Mesenchymal stem cell (in vitro differentiated cells and primary cell): ENCODE measurements at regions not wholly inside any gene's neighbourhood (a gene's known extent, or its start where the extent isn't known, plus 50 kb on each side); places are given as distances from the start of the nearest gene placed in this dataset.

Experiments used
- DNase-seq: peaks from one replicate; pipeline ENCODE4 v3.0.0-alpha.2; 2013
- H2AFZ ChIP-seq: one replicate; pipeline ENCODE4 v1.6.1; 2013; ENCODE audit warnings: low read depth, mild to moderate bottlenecking, control low read depth, inconsistent platforms, low read length, moderate library complexity
- H2AK5ac ChIP-seq: 2 replicates; pipeline ENCODE4 v1.6.1; 2013; ENCODE audit warnings: low read length, moderate library complexity, mild to moderate bottlenecking, inconsistent platforms; ENCODE audit not compliant: severe bottlenecking
- H2BK120ac ChIP-seq: one replicate; pipeline ENCODE4 v1.6.1; 2013; ENCODE audit warnings: low read depth, mild to moderate bottlenecking, inconsistent platforms, low read length, moderate library complexity
- H2BK12ac ChIP-seq, 2 experiments: one replicate each; pipeline ENCODE4 v1.6.1; 2013; ENCODE audit warnings: inconsistent platforms in 2 of 2, low read length in 2 of 2, mild to moderate bottlenecking in 2 of 2, moderate library complexity in 2 of 2, control low read depth in 1 of 2
- H2BK15ac ChIP-seq: one replicate; pipeline ENCODE4 v1.6.1; 2013; ENCODE audit warnings: mild to moderate bottlenecking, low read depth, inconsistent platforms; ENCODE audit not compliant: poor library complexity, severe bottlenecking
- H2BK5ac ChIP-seq: 2 replicates; pipeline ENCODE4 v1.6.1; 2013; ENCODE audit warnings: low read depth, mild to moderate bottlenecking, low read length, control low read depth, inconsistent platforms; ENCODE audit not compliant: poor library complexity, severe bottlenecking
- H3K14ac ChIP-seq, 2 experiments: one replicate each; pipeline ENCODE4 v1.6.1; 2013; ENCODE audit warnings: inconsistent platforms in 2 of 2, low read length in 2 of 2, control low read depth in 1 of 2, mild to moderate bottlenecking in 1 of 2, moderate library complexity in 1 of 2
- H3K18ac ChIP-seq, 2 experiments: one replicate each; pipeline ENCODE4 v1.6.1; 2013; ENCODE audit warnings: inconsistent platforms in 2 of 2, low read length in 2 of 2, control low read depth in 1 of 2, low read depth in 1 of 2, mild to moderate bottlenecking in 1 of 2
- H3K23ac ChIP-seq, 2 experiments: one replicate each; pipeline ENCODE4 v1.6.1; 2013; ENCODE audit warnings: inconsistent platforms in 2 of 2, low read length in 2 of 2, mild to moderate bottlenecking in 2 of 2, moderate library complexity in 2 of 2, control low read depth in 1 of 2
- H3K27ac ChIP-seq: 2 replicates; pipeline ENCODE4 v1.5.1; 2013; ENCODE audit warnings: mild to moderate bottlenecking, moderate library complexity, low read length, control low read depth, inconsistent platforms; ENCODE audit not compliant: poor library complexity, severe bottlenecking
- H3K27me3 ChIP-seq, 2 experiments: 2 replicates each; pipeline versions ENCODE4 v1.6.1 to v1.7.0; 2013; ENCODE audit warnings: low read length in 2 of 2, mild to moderate bottlenecking in 2 of 2, moderate library complexity in 2 of 2, control low read depth in 1 of 2, inconsistent platforms in 1 of 2; ENCODE audit not compliant: control insufficient read depth in 1 of 2, insufficient read depth in 1 of 2
- H3K36me3 ChIP-seq, 2 experiments: 2 replicates each; pipeline versions ENCODE4 v1.6.1 to v1.7.0; 2013; ENCODE audit warnings: low read length in 2 of 2, control low read depth in 1 of 2, inconsistent platforms in 1 of 2, low read depth in 1 of 2, mild to moderate bottlenecking in 1 of 2; ENCODE audit not compliant: insufficient read depth in 2 of 2, control insufficient read depth in 1 of 2
- H3K4ac ChIP-seq, 2 experiments: one replicate each; pipeline ENCODE4 v1.6.1; 2013; ENCODE audit warnings: inconsistent platforms in 2 of 2, low read length in 2 of 2, mild to moderate bottlenecking in 2 of 2, moderate library complexity in 2 of 2, control low read depth in 1 of 2, low read depth in 1 of 2
- H3K4me1 ChIP-seq: 2 replicates; pipeline ENCODE4 v1.6.1; 2013; ENCODE audit warnings: low read depth, low read length, control low read depth; ENCODE audit not compliant: control insufficient read depth, insufficient read depth
- H3K4me2 ChIP-seq: 2 replicates; pipeline ENCODE4 v1.6.1; 2013; ENCODE audit warnings: low read length, mild to moderate bottlenecking, inconsistent platforms; ENCODE audit not compliant: poor library complexity, severe bottlenecking
- H3K4me3 ChIP-seq, 2 experiments: 2 replicates each; pipeline versions ENCODE4 v1.5.1 to v1.7.0; 2013; ENCODE audit warnings: low read length in 2 of 2, mild to moderate bottlenecking in 2 of 2, control low read depth in 1 of 2, low read depth in 1 of 2; ENCODE audit not compliant: insufficient read depth in 1 of 2
- H3K79me1 ChIP-seq: replicated peaks from 2 replicates; pipeline ENCODE4 v1.6.1; 2013; ENCODE audit warnings: mild to moderate bottlenecking, control low read depth, low read length, inconsistent platforms; ENCODE audit not compliant: poor library complexity, severe bottlenecking
- H3K9ac ChIP-seq: 2 replicates; pipeline ENCODE4 v1.7.0; 2013; ENCODE audit warnings: mild to moderate bottlenecking, low read length, moderate library complexity
- H3K9me3 ChIP-seq: 2 replicates; pipeline ENCODE4 v1.7.0; 2013; ENCODE audit warnings: mild to moderate bottlenecking, low read length; ENCODE audit not compliant: control insufficient read depth
- H4K8ac ChIP-seq: one replicate; pipeline ENCODE4 v1.6.1; 2013; ENCODE audit warnings: inconsistent platforms, mild to moderate bottlenecking, low read length, moderate library complexity
- H4K91ac ChIP-seq: one replicate; pipeline ENCODE4 v1.6.1; 2013; ENCODE audit warnings: mild to moderate bottlenecking, low read length, inconsistent platforms
- WGBS: methylation state at CpG from one replicate; pipeline ENCODE4 v1.1.7; 2013; ENCODE audit warnings: mixed read lengths; 5-methylcytosine and 5-hydroxymethylcytosine counted together

DNA sequence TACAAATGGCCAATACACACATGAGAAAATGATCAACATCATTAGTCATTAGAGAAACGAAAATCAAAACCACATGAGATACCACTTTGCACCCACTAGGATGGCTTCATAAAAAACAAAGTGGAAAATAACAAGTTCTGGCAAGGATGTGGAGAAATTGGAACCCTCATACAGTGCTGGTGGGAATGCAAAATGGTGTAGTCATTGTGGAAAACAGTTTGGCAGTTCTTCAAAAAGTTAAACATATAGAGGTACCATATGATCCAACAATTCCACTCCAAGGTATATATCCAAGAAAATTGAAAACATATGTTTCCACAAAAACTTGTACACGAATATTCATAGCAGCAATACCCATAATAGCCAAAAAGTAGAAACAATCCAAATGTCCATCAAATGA, 231.6 kb upstream of the CSF3R start:
- H3K36me3 ChIP-seq = no peaks in the 10 kb centered on the region
- no peaks in the 10 kb centered on the region for H3K4me1 ChIP-seq
- H3K14ac ChIP-seq = no peak overlapping the region
- no peaks in the 10 kb centered on the region for H3K9me3 ChIP-seq
- no peak overlapping the region for H2BK15ac ChIP-seq
- no peaks in the 10 kb centered on the region for H3K79me1 ChIP-seq
- H2AFZ ChIP-seq = no peak overlapping the region
- H3K9ac ChIP-seq = no peak overlapping the region
- no peak overlapping the region for H2BK5ac ChIP-seq
- no peak overlapping the region for H3K23ac ChIP-seq
- no peak overlapping the region for H4K8ac ChIP-seq
- peaks cover 0 to 43% of the 10 kb centered on the region in 2 experiments for H3K27me3 ChIP-seq
- no peak overlapping the region for H3K27ac ChIP-seq
- H2BK120ac ChIP-seq = no peak overlapping the region
- WGBS = no CpG with 5 or more reads among the region's 2 CpGs
- H2BK12ac ChIP-seq = no peak overlapping the region
- no peak for DNase-seq
- H3K4me3 ChIP-seq = no peak overlapping the region
- no peak overlapping the region for H3K4ac ChIP-seq
- no peak overlapping the region for H2AK5ac ChIP-seq
- no peak overlapping the region for H3K18ac ChIP-seq
- no peak overlapping the region for H4K91ac ChIP-seq
- H3K4me2 ChIP-seq = no peak overlapping the region

- H2AFZ ChIP-seq = no peak overlapping the region
- no peaks in the 10 kb centered on the region for H3K36me3 ChIP-seq
- no peak overlapping the region for H2BK15ac ChIP-seq
- H2AK5ac ChIP-seq = no peak overlapping the region
- H2BK12ac ChIP-seq = no peak overlapping the region
- no peak overlapping the region for H3K14ac ChIP-seq
- 29% methylated on average over 2 of the region's 2 CpGs for WGBS
- no peak overlapping the region for H3K23ac ChIP-seq
- no peak overlapping the region for H4K8ac ChIP-seq
- no peaks in the 10 kb centered on the region for H3K9me3 ChIP-seq
- no peak overlapping the region for H2BK5ac ChIP-seq
- no peaks in the 10 kb centered on the region for H3K79me1 ChIP-seq
- no peak overlapping the region for H3K4me3 ChIP-seq
- H3K27me3 ChIP-seq = peaks cover 0 to 65% of the 10 kb centered on the region in 2 experiments
- no peak overlapping the region for H4K91ac ChIP-seq
- H2BK120ac ChIP-seq = no peak overlapping the region
- no peak overlapping the region for H3K27ac ChIP-seq
- no peak overlapping the region for H3K18ac ChIP-seq
- H3K4ac ChIP-seq = no peak overlapping the region
- no peaks in the 10 kb centered on the region for H3K4me1 ChIP-seq
- no peak for DNase-seq
- no peak overlapping the region for H3K4me2 ChIP-seq
- no peak overlapping the region for H3K9ac ChIP-seq
Measured at GRCh38 chr1:36711480-36711879, 228.8 kb upstream of the CSF3R start.

DNA sequence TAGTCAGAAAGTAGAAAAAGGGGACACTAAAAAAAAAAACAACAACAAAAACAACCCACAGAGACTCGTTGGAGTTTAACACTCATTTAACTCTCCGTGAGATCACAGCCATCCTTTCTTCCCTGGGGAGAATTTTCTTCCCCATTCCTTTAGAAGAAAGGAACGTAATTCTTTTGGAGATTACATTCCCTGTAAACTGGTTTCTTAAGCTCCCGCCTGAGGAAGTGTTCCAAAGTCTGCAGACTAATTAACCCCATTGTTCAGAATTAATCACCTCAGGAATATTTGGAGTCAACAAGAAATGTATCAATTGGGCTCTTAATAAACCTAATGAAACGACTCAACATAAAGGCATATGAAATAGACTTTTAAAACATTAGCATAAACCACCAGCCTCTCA, 228.2 kb upstream of the CSF3R start:
- H3K79me1 ChIP-seq = no peaks in the 10 kb centered on the region
- H3K23ac ChIP-seq = no peak overlapping the region
- H3K27me3 ChIP-seq = peaks cover 0 to 69% of the 10 kb centered on the region in 2 experiments
- no peak overlapping the region for H3K4me2 ChIP-seq
- no peak overlapping the region for H2AK5ac ChIP-seq
- no peak overlapping the region for H2BK15ac ChIP-seq
- H3K18ac ChIP-seq = no peak overlapping the region
- H3K9me3 ChIP-seq = no peaks in the 10 kb centered on the region
- no peak overlapping the region for H2AFZ ChIP-seq
- H3K4ac ChIP-seq = no peak overlapping the region
- no peak overlapping the region for H2BK5ac ChIP-seq
- WGBS = 25% methylated on average over 4 of the region's 5 CpGs
- H3K4me3 ChIP-seq = no peak overlapping the region
- H3K9ac ChIP-seq = no peak overlapping the region
- no peak overlapping the region for H3K27ac ChIP-seq
- H2BK12ac ChIP-seq = no peak overlapping the region
- DNase-seq = no peak
- H4K91ac ChIP-seq = no peak overlapping the region
- no peak overlapping the region for H2BK120ac ChIP-seq
- H3K4me1 ChIP-seq = no peaks in the 10 kb centered on the region
- no peak overlapping the region for H3K14ac ChIP-seq
- H3K36me3 ChIP-seq = no peaks in the 10 kb centered on the region
- H4K8ac ChIP-seq = no peak overlapping the region

GRCh38 chr1:36709869-36710481, 227.3 kb upstream of the CSF3R start:
- no peaks in the 10 kb centered on the region for H3K36me3 ChIP-seq
- no peak overlapping the region for H3K23ac ChIP-seq
- no peak overlapping the region for H2BK120ac ChIP-seq
- H3K4me2 ChIP-seq = no peak overlapping the region
- no peaks in the 10 kb centered on the region for H3K9me3 ChIP-seq
- H2BK15ac ChIP-seq = peak overlapping the region; percentile 23
- H3K4ac ChIP-seq = no peak overlapping the region
- no peak overlapping the region for H2AK5ac ChIP-seq
- no peak overlapping the region for H3K4me3 ChIP-seq
- no peak overlapping the region for H3K9ac ChIP-seq
- 72% methylated on average over 14 of the region's 17 CpGs for WGBS
- H3K18ac ChIP-seq = no peak overlapping the region
- no peak overlapping the region for H3K27ac ChIP-seq
- peaks cover 0 to 73% of the 10 kb centered on the region in 2 experiments for H3K27me3 ChIP-seq
- no peaks in the 10 kb centered on the region for H3K79me1 ChIP-seq
- no peak overlapping the region for H2BK5ac ChIP-seq
- H4K8ac ChIP-seq = no peak overlapping the region
- no peak overlapping the region for H2AFZ ChIP-seq
- peak overlapping the region; percentile 15 for H4K91ac ChIP-seq
- no peak overlapping the region for H3K14ac ChIP-seq
- DNase-seq = no peak
- H3K4me1 ChIP-seq = no peaks in the 10 kb centered on the region
- no peak overlapping the region for H2BK12ac ChIP-seq
